Endodermal cell (in vitro differentiated cells): ENCODE measurements at regions not wholly inside any gene's neighbourhood (a gene's known extent, or its start where the extent isn't known, plus 50 kb on each side); places are given as distances from the start of the nearest gene placed in this dataset.

Experiments
- DNase-seq: peaks from one replicate; pipeline ENCODE4 v3.0.0-alpha.2; 2017
- H3K27ac ChIP-seq: 2 replicates; pipeline ENCODE4 v1.5.1; 2013; ENCODE audit warnings: mild to moderate bottlenecking, low read depth, low read length, moderate library complexity
- H3K27me3 ChIP-seq: 2 replicates; pipeline ENCODE4 v1.6.1; 2013; ENCODE audit warnings: mild to moderate bottlenecking, low read length, moderate library complexity; ENCODE audit not compliant: insufficient read depth, control insufficient read depth, poor library complexity, severe bottlenecking
- H3K36me3 ChIP-seq: 2 replicates; pipeline ENCODE4 v1.7.0; 2013; ENCODE audit warnings: mild to moderate bottlenecking, low read length, moderate library complexity; ENCODE audit not compliant: control insufficient read depth, insufficient read depth
- H3K4me1 ChIP-seq: one replicate; pipeline ENCODE4 v1.7.0; 2013; ENCODE audit warnings: low read length; ENCODE audit not compliant: control insufficient read depth, insufficient read depth
- H3K4me3 ChIP-seq: 2 replicates; pipeline ENCODE4 v1.5.1; 2013; ENCODE audit warnings: mild to moderate bottlenecking, low read length, moderate library complexity
- H3K9ac ChIP-seq: 2 replicates; pipeline ENCODE4 v1.6.1; 2013; ENCODE audit warnings: mild to moderate bottlenecking, low read length, moderate library complexity; ENCODE audit not compliant: poor library complexity, severe bottlenecking; ENCODE audit errors: extremely low read depth
- H3K9me3 ChIP-seq: 2 replicates; pipeline ENCODE4 v1.6.1; 2013; ENCODE audit warnings: mild to moderate bottlenecking, low read length, moderate library complexity; ENCODE audit not compliant: control insufficient read depth
- H3K27ac Mint-ChIP-seq: 2 replicates; pipeline ENCODE4 v1.8.0; 2020; ENCODE audit warnings: mixed read lengths
- H3K27me3 Mint-ChIP-seq: 2 replicates; pipeline ENCODE4 v1.8.0; 2021; ENCODE audit warnings: mild to moderate bottlenecking, mixed read lengths; ENCODE audit not compliant: insufficient read depth
- H3K36me3 Mint-ChIP-seq: 2 replicates; pipeline ENCODE4 v1.8.0; 2020; ENCODE audit warnings: low read depth, mixed read lengths
- H3K4me1 Mint-ChIP-seq: 2 replicates; pipeline ENCODE4 v1.8.0; 2020; ENCODE audit warnings: mixed read lengths
- H3K4me3 Mint-ChIP-seq: 2 replicates; pipeline ENCODE4 v1.8.0; 2020; ENCODE audit warnings: mild to moderate bottlenecking, moderate library complexity, mixed read lengths
- H3K9me3 Mint-ChIP-seq: 2 replicates; pipeline ENCODE4 v1.8.0; 2020; ENCODE audit warnings: mild to moderate bottlenecking, mixed read lengths
- WGBS, 2 experiments: methylation state at CpG; one replicate each; pipeline versions ENCODE4 v1.1.5 to v1.1.7; 2013; ENCODE audit warnings: missing lambda C conversion rate in 2 of 2, mixed read lengths in 1 of 2; ENCODE audit not compliant: insufficient coverage in 1 of 2, insufficient read length in 1 of 2; 5-methylcytosine and 5-hydroxymethylcytosine counted together
- TF ChIP-seq, protein P1 (sequence below): fragments of 200-600 bp; sonication (generic); conservative IDR thresholded peaks from 2 replicates; pipeline ENCODE4 v1.5.0; 2021; ENCODE audit warnings: antibody characterized with exemption, mild to moderate bottlenecking

DNA sequence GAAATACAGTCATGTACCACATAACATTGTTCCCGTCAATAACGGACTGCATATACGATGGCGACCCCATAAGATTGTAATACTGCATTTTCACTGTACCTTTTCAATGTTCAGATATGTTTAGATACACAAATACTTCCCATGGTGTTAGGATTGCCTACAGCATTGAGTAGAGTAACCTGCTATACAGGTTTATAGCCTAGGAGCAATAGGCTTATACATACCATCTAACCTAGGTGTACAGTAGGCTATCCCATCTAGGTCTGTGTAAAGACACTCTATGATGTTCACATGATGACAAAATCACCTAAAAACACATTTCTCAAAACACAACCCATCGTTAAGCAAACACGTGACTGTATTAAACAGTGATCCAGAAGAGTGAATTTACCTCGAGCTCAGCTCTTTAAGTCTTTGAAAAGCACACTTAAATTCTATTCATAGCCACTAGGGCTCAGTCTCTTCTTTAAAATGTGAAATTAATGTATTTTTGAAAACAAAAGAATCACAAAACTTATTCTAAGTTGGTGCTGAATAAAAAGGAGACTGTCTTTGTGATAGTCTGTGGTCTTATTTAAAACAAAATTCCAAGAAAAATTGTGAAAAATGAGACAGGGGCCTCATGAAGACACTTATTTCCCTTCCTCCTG lies 239.1 kb upstream of the ARID2 start:
- WGBS, 2 experiments, result 90 to 96% methylated on average over 7 of the region's 7 CpGs
- no peaks in the 10 kb centered on the region for H3K36me3 Mint-ChIP-seq
- no peak overlapping the region for H3K4me3 Mint-ChIP-seq
- Histone ChIP-seq H3K4me3 (no peak overlapping the region), H3K9ac (no peak overlapping the region), H3K27ac (no peak overlapping the region), H3K4me1 (no peaks in the 10 kb centered on the region), H3K27me3 (no peaks in the 10 kb centered on the region), H3K9me3 (peaks cover 9% of the 10 kb centered on the region), H3K36me3 (no peaks in the 10 kb centered on the region)
- TF ChIP-seq, protein P1, sequence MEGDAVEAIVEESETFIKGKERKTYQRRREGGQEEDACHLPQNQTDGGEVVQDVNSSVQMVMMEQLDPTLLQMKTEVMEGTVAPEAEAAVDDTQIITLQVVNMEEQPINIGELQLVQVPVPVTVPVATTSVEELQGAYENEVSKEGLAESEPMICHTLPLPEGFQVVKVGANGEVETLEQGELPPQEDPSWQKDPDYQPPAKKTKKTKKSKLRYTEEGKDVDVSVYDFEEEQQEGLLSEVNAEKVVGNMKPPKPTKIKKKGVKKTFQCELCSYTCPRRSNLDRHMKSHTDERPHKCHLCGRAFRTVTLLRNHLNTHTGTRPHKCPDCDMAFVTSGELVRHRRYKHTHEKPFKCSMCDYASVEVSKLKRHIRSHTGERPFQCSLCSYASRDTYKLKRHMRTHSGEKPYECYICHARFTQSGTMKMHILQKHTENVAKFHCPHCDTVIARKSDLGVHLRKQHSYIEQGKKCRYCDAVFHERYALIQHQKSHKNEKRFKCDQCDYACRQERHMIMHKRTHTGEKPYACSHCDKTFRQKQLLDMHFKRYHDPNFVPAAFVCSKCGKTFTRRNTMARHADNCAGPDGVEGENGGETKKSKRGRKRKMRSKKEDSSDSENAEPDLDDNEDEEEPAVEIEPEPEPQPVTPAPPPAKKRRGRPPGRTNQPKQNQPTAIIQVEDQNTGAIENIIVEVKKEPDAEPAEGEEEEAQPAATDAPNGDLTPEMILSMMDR, result peak; percentile 47
- no peaks in the 10 kb centered on the region for H3K27me3 Mint-ChIP-seq
- H3K4me1 Mint-ChIP-seq, result no peaks in the 10 kb centered on the region
- H3K27ac Mint-ChIP-seq, result no peak overlapping the region
- no peak for DNase-seq
- peaks cover 11% of the 10 kb centered on the region for H3K9me3 Mint-ChIP-seq

DNA sequence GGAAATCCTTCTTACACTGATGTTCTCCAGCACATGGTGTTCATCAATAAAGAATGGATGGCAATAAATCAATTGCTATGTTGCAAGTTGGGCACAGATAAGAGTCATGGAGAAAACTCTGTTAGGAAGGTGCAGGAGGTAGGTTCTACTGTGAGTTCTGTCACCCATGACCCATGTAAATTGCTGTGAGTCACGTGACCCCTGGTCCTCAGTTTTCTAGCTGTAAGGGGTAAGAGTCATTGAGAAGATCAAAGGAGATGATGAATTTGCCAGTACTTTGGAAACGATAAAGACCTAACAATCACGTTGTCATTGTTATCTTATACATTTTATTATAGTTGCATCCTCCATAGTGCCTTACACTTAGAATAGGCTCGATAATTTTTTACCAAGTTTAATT lies 235.2 kb upstream of the ARID2 start:
- H3K27ac Mint-ChIP-seq, result no peak overlapping the region
- no peaks in the 10 kb centered on the region for H3K4me1 Mint-ChIP-seq
- H3K4me1 ChIP-seq, result no peaks in the 10 kb centered on the region
- no peak for DNase-seq
- H3K9me3 Mint-ChIP-seq, result peaks cover 11% of the 10 kb centered on the region
- no peaks in the 10 kb centered on the region for H3K36me3 ChIP-seq
- no peaks in the 10 kb centered on the region for H3K27me3 ChIP-seq
- peaks cover 14% of the 10 kb centered on the region for H3K9me3 ChIP-seq
- no peaks in the 10 kb centered on the region for H3K27me3 Mint-ChIP-seq
- no peaks in the 10 kb centered on the region for H3K36me3 Mint-ChIP-seq
- TF ChIP-seq, protein P1, result no peak
- WGBS, 2 experiments, result 95 to 100% methylated on average over 1 to 4 of the region's 4 CpGs
- H3K9ac ChIP-seq, result no peak overlapping the region
- H3K4me3 ChIP-seq, result no peak overlapping the region
- no peak overlapping the region for H3K4me3 Mint-ChIP-seq
- no peak overlapping the region for H3K27ac ChIP-seq

DNA sequence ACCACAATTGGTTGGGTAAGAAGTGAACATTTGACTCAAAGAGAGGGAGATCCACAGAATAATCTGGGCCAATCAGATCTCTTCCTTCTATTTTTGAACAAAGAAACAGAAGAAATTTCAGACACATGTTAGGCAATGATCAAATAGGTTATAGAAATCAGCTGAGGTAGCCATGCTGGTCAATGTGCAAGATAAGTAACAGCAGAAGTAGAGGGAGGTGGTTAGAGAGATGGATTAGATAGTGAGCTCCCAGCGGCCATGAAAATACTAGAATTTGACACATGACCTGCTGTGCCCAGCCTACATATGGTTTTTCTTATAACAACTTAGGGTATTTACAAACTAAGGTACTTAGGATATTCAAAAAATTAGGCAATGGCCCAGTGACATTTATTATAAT lies 230.9 kb upstream of the ARID2 start:
- H3K9ac ChIP-seq, result no peak overlapping the region
- H3K4me1 Mint-ChIP-seq, result no peaks in the 10 kb centered on the region
- peaks cover 5% of the 10 kb centered on the region for H3K9me3 ChIP-seq
- H3K4me3 Mint-ChIP-seq, result no peak overlapping the region
- no peak for DNase-seq
- no peak overlapping the region for H3K27ac Mint-ChIP-seq
- no peaks in the 10 kb centered on the region for H3K36me3 ChIP-seq
- H3K9me3 Mint-ChIP-seq, result no peaks in the 10 kb centered on the region
- TF ChIP-seq, protein P1, result no peak
- WGBS, 2 experiments, result 100% methylated on average over 1 of the region's 1 CpG; no CpG with 5 or more reads in 1 of the 2 experiments
- no peaks in the 10 kb centered on the region for H3K36me3 Mint-ChIP-seq
- H3K27ac ChIP-seq, result no peak overlapping the region
- H3K4me1 ChIP-seq, result peaks cover 7% of the 10 kb centered on the region
- no peaks in the 10 kb centered on the region for H3K27me3 Mint-ChIP-seq
- H3K4me3 ChIP-seq, result no peak overlapping the region
- no peaks in the 10 kb centered on the region for H3K27me3 ChIP-seq
